GM19035 (cell line): ENCODE measurements at regions not wholly inside any gene's neighbourhood (a gene's known extent, or its start where the extent isn't known, plus 50 kb on each side); places are given as distances from the start of the nearest gene placed in this dataset.
"Not testable (repeated sequence)": the region's sequence is repeated elsewhere in the genome, so short reads cannot be mapped to it uniquely, and the experiment has no call there.

ENCODE experiments used
- ATAC-seq: cut with Tn5 transposase; IDR thresholded peaks from one replicate; pipeline ENCODE4 v1.9.1; 2021; ENCODE audit not compliant: unreplicated experiment

DNA sequence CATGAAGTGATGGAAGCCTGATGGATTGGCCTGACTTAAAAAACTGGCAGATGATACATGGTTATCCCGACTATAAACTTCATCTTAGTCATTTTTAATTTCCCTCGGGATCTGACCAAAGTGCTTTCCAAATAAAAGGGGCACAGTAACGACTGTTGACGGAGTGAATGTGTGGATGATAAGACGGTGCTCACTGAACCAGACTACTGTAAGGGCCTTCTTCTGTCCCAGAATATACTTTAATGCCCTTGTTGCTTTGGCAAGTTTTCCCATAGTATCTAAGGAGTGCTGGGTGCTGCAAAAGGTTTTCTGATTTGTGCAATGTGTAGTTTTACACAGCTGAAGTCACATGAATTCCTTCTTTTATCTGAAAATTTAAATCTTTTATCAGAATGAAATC is 373.5 kb downstream of the DSEL start:
- ATAC-seq: no peak

DNA sequence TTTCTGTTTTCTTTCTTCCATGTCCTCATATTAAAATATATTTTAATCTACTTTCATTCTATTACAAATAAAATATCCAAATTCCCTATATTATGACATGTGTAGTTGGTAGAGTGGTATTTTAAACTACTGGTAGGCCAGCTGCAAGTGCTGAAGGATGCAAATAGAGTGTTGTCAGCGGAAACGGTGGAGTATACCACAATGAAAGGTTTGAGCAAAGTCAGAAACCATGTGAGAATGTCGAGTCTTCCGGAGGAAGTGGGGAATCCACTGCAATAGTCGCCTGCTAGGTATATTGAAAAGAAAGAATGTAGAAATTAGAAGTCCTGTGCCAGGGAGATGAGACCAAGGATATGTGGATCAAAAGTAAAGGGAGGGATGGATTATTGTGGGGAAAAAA is 373.9 kb downstream of the DSEL start:
- ATAC-seq: no peak

DNA sequence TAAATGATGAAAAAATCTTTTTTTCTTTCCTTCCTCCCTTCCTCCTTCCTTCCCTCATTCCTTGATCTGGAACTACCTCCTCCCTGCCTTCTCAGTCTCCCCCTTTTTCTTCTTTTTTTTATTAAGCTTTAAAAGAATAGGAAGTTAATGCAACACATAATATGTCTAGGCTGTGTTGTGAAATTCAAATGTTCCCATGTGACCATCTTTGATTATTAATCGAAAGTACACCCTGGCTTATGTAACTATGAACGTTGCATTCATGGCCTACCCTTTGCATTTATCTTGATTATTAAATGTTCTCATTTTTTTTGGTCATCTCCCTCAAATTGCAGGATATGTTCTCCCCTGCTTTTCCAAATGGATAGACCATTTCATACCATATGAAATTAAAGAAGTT is 376.0 kb downstream of the DSEL start:
- no peak for ATAC-seq

DNA sequence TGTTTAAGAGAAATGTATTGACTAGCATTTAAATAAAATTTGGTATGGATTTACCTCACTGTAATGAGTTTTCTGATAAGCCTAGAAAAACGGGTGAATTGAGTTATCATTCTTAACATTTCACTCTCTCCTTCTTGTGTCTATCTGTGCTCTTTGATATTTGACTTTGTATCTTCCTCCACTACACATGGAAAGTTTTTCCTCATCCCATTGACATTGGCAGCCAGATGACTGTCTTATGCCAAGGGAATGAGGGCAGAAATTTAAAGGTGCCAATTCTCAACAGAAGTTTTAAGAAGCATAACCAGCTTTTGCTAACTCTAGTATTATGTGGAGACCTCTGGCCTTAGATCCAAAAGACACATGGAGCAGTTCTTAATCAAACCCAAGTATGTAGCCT is 376.6 kb downstream of the DSEL start:
- ATAC-seq: no peak

DNA sequence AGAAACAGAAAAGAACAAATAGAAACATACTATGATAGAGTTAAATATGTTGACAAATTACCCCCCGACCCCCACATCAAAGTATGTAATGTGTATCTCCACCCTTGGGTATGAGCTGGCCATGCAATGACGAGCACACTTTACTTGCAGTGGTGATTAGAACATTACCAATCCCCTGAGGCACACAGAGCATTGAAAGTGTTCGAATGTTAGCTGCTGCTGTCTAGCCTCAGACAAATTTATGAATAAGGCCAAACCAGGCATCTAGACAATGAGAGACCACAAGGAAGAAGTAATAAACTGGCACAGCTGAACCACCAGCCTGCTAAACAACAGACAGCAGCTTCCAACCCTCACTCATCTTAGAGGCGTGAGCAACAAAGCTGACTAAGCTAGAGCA is 380.5 kb downstream of the DSEL start:
- ATAC-seq: no peak

DNA sequence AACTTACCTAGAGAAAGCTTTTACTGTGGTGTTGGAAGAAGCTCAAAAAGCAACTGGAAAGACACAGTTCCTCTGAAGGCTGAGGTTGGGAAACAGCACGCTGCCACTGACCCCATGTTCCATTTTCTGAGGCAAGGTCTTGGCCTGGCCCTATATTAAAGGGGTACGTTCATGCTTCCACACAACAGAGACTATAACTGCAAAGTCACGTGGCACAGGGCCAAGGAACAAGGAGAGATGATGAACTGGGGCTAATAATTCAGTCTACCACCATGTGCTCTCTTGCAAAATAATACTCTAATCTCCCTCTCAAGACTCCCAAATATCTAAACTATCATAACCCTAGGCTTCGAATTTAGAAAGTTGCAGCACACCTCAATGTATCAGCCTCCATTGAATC is 381.6 kb downstream of the DSEL start:
- ATAC-seq: no peak

DNA sequence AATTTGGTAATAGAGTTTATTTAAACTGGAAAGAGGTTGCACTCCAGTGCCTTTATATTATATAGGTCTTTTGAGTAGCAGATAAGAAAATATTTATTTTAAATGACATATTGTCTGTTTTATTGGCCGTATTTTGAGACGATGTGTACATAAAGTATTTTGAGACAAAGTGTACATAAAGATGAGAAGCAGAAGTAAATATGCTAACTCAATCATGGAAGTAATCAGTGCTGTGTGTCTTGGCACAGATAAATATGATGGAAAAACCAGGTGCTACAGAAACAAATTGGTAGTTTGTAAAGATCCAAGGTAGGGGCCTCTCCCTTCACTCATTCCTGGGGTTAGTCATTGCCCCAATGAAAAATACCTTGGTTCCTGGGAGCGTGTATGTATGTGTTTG is 382.9 kb downstream of the DSEL start:
- ATAC-seq: no peak

DNA sequence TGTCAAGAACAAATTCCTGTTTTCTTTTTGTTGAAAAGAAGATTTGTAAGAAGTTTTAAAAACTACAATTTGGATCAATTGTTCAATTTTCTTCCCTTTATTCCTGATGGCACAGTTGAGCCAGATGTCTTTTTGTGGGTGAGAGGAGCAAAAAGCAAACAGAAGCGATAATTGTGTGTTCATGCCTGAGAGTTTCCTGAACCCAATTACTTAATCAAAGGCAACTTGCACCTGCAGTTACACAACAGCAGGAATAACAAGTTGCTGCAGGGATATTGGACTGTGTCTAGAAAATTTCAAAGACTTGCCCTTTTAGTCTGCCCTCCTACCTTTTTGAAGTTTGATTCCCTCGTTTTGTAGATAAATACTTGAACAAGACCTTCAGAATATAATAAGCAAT is 383.6 kb downstream of the DSEL start:
- ATAC-seq: no peak

DNA sequence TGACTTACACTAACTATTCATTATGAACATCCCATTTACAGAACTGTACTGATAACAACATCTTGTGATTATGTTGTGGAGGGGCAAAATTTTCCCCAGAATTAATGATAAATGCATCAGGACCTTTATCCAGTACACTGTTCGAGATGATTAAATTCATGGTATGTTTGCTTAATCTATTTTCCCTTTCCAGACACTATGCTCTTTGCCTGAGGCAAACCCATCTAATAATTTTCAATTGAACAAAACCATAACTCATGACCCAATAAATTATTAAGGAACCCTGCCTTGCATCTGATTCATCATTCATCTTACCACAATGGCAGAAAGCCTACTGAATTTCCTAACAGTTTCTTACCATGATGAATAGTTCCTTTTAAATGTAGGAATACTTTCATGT is 385.0 kb downstream of the DSEL start:
- no peak for ATAC-seq

DNA sequence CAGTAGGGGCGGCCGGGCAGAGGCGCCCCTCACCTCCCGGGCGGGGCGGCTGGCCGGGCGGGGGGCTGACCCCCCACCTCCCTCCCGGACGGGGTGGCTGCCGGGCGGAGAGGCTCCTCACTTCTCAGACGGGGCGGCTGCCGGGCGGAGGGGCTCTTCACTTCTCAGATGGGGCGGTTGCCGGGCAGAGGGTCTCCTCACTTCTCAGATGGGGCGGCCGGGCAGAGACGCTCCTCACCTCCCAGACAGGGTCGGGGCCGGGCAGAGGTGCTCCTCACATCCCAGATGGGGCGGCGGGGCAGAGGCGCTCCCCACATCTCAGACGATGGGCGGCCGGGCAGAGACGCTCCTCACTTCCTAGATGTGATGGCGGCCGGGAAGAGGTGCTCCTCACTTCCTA is 389.8 kb downstream of the DSEL start:
- ATAC-seq: not testable (repeated sequence)

DNA sequence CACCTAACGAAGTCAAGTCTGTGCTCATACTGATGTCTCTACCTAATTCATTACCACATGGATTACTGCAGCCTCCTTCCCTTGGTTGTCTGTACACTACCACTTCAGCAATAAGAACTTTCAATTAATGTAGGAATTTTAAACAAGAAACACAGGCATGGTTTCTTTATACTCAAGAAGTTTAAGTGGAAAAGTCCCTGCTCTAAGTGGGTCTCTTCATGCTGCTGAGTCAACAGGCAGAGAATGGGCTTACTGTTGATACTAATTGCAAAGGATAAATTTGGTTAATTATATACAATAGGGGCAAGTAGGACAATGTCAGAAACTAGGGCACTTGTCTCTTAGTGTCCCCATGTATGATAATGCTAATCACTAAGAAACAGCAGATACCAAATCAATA is 392.6 kb downstream of the DSEL start:
- no peak for ATAC-seq

DNA sequence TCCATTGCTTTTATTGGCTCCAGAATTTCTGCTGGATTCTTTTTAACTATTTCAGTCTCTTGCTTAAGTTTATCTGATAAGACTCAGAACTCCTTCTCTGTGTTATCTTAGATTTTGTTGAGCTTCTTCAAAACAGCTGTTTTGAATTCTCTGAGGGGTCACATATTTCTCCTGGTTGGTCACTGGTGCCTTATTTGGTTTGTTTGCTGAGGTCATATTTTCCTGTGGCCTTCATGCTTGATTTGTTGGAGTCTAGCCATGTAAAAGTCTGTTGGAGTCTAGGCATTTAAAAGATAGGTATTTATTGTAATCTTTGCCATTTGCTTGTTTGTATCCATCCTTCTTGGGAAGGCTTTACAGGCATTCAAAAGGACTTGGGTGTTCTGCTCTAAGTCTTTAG is 398.7 kb downstream of the DSEL start:
- ATAC-seq: no peak

DNA sequence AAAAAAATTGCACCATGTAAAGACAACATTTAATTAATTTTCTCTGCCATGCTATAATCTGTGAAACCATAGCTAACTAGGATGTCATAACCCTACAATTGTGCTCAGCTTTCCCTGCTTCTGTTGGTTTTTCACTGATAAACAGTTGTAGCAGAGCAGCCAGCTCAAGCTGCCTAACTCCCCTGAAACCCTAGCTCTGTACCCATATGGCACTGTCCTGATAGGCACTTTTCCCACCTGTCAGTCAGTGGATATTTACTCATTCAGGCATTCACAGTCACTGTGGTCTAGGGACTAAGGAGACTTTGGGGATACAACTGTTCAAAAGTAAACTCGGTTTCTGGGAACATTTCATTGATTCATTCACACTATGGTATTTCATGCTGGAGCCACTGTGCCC is 407.0 kb downstream of the DSEL start:
- no peak for ATAC-seq

DNA sequence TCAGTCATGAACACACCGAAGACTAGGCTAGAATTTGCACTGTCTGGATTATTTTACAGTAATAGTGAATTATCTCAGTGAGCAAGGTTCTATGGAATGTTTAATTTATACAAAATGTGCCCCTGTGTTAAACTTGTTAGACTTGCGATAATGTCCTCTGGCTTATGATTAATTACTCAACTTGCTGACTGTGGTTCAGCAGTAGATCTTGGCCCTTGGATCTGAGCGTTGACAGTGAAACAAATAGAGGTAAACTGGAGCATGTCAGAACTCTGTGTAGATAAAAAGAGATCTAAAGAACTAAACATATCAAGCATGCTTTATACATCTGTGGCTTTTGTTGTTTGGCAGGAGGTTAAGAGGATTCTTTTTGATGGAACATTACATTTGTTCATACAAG is 407.6 kb downstream of the DSEL start:
- ATAC-seq: no peak

DNA sequence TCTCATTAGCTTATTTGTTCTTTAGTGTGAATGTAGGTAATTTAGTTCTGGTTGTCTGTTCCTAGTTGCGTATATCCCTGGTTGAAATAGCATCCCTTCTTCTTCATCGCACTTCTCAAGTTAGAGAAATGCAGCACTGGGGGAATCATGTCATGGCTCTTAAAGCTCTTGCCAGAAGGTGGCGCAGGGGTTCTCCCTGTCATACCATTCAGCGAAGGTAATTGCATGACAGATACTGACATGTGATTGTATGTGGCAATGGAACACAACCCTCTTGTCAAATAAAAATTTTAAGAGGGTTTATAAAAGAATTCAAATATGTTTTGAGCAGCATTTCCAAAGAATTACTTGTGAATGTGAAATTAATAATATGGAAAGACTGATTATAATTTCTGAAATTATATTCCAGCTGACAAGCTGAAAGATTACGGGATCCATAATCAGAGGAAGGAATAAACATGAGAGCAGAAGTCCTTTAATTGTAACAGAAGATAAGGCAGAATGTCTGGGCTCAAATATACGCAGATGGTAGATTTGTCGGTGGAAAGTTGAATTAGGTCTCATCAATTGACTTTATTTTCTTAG is 411.7 kb downstream of the DSEL start:
- peak; percentile 95 for ATAC-seq

DNA sequence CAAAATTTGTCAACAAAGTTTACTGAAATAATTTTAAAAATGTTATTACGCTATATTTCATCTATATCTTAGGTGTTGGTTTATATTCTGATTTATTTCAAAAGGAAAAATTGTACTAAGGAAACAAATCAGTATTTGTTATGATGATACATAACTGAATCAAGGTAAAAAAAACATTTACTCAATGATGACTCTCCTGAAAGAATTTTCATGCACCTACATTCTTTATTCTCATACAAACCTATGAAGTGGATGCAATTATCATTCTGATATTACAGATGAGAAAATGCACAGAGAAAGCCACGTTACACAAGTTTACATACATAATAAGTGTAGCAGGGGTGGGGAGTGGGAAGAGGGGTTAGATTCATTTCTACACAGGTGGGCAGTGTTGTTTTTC is 422.4 kb downstream of the DSEL start:
- no peak for ATAC-seq

DNA sequence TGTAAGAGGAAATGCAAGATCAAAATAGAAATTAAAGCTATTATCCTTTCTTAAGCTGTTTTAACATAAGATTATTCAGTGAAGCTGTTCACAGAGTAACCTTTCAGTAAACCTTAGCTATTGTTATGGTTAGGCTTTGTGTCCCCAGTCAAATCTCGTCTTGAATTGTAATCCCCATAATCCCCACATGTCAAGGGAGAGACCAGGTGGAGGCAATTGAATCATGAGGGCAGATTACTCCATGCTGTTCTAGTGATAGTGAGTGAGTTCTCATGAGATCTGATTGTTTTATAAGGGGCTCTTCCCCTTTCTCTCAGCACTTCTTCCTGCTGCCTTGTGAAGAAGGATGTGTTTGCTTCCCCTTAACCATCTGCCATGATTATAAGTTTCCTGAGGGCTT is 424.4 kb downstream of the DSEL start:
- ATAC-seq: no peak

DNA sequence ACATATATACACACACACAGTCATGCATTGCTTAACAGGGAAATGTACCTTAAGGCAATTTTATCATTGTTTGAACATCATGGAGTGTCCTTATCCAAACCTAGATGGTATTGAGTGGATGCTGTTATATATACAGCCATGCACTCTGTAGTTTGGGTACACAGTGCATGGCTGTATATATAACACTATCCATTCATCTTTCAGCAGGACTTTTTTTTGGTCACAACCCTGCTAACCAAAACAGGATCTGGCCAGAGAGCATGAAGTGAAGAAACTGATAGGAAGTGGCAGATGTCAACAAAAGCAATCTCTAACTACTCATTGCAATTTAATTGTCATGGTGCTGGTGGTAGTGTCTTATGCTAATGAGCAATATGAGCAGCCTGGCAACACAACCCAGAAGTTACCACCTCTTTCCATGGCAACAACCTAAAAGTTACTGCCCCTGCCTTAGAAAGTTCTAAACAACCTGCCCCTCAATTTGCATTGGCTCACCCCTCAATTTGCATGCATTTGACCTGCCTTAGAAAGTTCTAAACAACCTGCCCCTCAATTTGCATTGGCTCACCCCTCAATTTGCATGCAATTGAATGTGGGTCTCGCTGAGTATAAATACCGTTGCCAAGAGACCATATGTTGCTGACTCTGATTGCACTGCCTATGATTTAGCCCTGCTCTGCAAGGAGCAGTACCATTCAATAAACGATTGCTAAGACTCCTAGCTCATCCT is 434.9 kb downstream of the DSEL start:
- ATAC-seq: no peak

DNA sequence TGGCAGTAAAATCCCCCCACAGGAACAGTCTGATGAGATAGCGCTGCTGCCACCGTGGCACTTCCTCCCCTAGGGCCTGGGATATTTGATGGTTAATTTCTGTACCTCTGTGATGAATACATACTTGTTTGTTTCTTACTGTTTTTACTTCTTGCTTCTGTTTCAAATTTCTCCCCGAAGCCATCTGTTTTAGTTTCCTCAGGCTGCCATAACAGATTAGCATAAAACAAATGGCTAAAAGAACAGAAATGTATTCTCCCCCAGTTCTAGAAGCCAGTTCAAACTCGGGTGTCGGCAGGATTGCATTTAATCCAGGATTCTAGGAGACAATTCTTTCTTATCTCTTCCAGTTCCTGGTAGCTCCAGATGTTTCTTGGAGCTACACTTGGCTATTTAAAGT is 435.9 kb downstream of the DSEL start:
- no peak for ATAC-seq

DNA sequence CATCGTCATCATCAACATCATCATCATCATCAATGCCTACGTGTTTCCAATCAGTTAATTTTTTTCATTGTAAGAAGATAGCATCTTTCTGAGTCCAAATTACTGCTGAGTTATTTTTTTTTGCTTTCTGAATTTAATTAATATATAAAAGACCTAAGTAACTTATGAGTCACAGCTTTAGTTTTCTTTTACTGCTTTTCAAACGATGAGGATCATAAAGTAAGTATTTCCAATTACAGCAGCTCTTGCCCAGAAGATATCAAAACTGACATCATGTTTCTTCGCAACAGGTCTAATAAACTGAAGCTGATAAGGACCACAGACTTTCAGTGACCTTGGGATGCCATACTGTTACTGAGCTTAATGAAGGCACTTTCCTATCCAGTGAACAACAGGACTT is 442.2 kb downstream of the DSEL start:
- ATAC-seq: no peak

DNA sequence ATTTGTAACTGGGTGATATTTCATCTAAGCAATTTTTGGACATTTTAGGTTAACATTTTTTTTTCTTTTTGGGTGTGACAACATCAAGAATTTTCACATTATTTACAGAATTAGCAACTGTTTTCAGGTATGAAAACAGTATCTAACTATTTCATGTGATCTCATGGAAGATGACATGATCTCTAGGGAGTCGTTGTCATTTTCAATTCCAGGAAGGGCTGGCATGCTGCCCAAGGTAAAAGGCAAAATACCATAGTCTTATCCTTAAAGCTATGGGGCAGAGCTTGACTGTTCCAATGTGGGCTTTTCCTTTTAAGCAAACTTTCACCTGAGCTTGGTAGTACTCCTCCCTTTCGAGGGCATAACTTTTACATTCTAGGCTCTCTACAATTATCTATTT is 443.7 kb downstream of the DSEL start:
- ATAC-seq: no peak

DNA sequence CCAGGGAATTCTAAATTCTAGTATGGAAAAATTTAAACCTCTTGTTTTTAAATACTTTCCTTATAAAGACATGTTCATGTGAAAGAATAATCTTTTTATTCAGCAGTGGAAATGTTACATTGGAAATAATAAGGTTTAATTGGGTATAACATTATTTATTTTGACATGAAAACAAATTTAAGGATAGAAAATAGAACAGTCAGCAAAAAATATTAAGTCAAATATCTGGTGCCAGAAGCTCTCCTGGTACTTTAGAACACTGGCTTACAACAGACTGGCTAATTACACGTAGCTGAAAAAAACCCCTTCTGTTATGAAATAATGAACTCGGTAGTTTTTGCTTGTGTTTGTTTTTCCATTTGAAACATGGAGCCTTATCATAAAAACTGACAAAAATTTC is 447.9 kb downstream of the DSEL start:
- no peak for ATAC-seq

DNA sequence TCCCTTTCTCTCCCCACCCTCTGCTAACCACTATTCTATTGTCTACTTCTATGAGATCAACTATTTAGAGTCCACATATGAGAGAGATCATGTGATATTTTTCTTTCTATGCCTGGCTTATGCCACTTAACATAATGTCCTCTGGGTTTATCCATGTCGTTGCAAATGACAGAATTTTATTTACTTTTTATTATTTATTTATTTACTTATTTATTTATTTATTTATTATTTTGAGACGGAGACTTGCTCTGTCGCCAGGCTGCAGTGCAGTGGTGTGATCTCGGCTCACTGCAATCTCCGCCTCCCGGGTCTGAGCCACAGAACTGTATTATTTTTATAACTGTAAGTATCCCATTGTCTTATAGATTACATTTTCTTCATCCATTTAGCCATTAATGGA is 443.4 kb upstream of the CDH19 start:
- no peak for ATAC-seq
